SK-N-MC (cell line): ENCODE measurements at regions not wholly inside any gene's neighbourhood (a gene's known extent, or its start where the extent isn't known, plus 50 kb on each side); places are given as distances from the start of the nearest gene placed in this dataset.

ENCODE experiments used
- DNase-seq: peaks from one replicate; pipeline ENCODE4 v3.0.0-alpha.2; 2011; ENCODE audit warnings: low read depth, low spot score
- H3K27ac ChIP-seq: fragments of 200-600 bp; sonication (generic); 2 replicates; pipeline ENCODE4 v1.5.1; 2016; ENCODE audit warnings: mixed run types
- H3K36me3 ChIP-seq: fragments of 200-600 bp; sonication (generic); 2 replicates; pipeline ENCODE4 v1.6.1; 2017; ENCODE audit warnings: antibody characterized with exemption, low read length, mixed read lengths; ENCODE audit not compliant: insufficient read depth
- H3K4me3 ChIP-seq: fragments of 200-600 bp; sonication (generic); 2 replicates; pipeline ENCODE4 v1.5.1; 2016
- H3K9ac ChIP-seq: fragments of 200-600 bp; sonication (generic); 2 replicates; pipeline ENCODE4 v1.8.0; 2017; ENCODE audit warnings: mixed run types, mixed read lengths; ENCODE audit not compliant: insufficient read length
- H3K9me3 ChIP-seq: fragments of 200-600 bp; sonication (generic); 2 replicates; pipeline ENCODE4 v1.6.1; 2017; ENCODE audit warnings: low read depth, mild to moderate bottlenecking, antibody characterized with exemption, low read length, moderate library complexity, mixed read lengths
- EZH2 ChIP-seq: fragments of 200-600 bp; sonication (generic); IDR thresholded peaks from one replicate; pipeline ENCODE4 v1.6.1; 2017; ENCODE audit warnings: antibody characterized with exemption
- FOXP2 ChIP-seq: optimal IDR thresholded peaks from 2 replicates; pipeline ENCODE3; 2011; ENCODE audit warnings: mild to moderate bottlenecking, moderate library complexity; ENCODE audit not compliant: insufficient read depth; ENCODE audit errors: extremely low read length, control extremely low read depth
- POLR2AphosphoS5 ChIP-seq: IDR thresholded peaks from 2 replicates; pipeline ENCODE4 v1.6.1; 2012; ENCODE audit warnings: mild to moderate bottlenecking, low read depth, low read length, borderline replicate concordance

DNA sequence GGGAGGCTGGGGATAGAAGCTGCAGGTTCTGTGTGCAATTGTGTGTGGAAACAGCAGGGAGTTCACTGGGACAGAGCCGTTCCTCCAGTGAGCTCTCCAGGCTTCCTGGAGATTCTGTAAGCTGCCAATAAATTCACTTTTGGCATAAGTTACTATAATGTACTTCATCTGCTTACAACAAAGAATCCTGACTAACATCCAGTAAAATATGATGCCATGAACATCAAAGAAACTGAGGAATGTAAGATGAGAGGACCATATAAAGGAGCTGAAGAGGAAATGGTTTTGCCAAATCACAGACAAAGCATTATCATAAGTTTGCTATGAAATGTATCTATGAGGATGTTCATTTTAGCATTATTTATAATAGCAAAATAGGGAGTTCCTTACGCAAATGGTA lies 175.3 kb downstream of the KCNE4 start:
- Histone ChIP-seq H3K4me3 (no peak overlapping the region), H3K27ac (peak overlapping the region; percentile 1; the same call in 1 of the 2 replicates), H3K9ac (no peak overlapping the region), H3K9me3 (no peaks in the 10 kb centered on the region), H3K36me3 (no peaks in the 10 kb centered on the region)
- DNase-seq, result no peak
- no peak for TF ChIP-seq FOXP2
- TF ChIP-seq EZH2, result no peak
- no peak for TF ChIP-seq POLR2AphosphoS5

DNA sequence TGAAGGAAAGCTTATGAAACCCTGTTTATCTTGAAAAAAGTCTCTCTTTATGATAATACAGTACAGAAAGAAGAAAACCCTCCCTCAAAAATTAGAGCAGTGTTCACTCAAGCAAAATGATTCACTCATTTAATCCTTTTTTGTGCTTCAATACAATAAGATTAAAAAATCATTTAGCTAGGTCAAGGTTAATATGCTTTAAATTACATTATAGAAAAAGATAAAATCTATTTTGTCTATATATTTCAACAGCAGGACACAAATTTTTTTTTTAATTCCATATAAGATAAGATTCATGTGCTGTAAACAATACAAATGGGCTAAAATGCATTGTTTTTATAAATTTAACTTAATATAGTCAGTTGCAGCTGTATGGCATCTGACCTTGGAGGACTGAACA lies 176.9 kb downstream of the KCNE4 start:
- H3K27ac ChIP-seq, result no peak overlapping the region
- no peak overlapping the region for H3K4me3 ChIP-seq
- no peaks in the 10 kb centered on the region for H3K36me3 ChIP-seq
- H3K9me3 ChIP-seq, result no peaks in the 10 kb centered on the region; the same call in 1 of the 2 replicates
- no peak overlapping the region for H3K9ac ChIP-seq
- TF ChIP-seq EZH2 (no peak), POLR2AphosphoS5 (no peak), FOXP2 (no peak)
- no peak for DNase-seq

DNA sequence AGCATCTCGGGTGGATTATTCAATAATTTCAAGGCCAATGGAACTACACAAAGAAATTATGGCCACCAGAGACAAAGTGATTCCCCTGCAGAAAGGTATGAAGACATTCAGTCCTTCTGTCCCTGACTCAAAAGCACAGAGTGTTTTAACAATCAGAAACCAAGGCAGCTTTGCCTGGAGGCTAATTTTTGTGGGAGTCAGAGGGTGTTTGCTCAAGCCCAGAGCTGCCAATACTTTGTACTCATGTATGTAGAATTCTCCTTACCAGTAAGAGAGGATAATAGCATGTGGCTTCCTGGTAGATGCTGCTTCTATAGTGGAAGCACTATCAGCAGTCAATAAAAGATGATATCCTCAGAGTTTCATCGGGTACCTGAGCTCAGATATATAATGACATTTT lies 178.4 kb downstream of the KCNE4 start:
- no peak overlapping the region for H3K4me3 ChIP-seq
- H3K36me3 ChIP-seq, result no peaks in the 10 kb centered on the region
- peak; percentile 37; the same call in 1 of the 2 replicates for TF ChIP-seq POLR2AphosphoS5
- TF ChIP-seq EZH2, result no peak
- no peak for TF ChIP-seq FOXP2
- H3K9ac ChIP-seq, result no peak overlapping the region
- H3K27ac ChIP-seq, result peak overlapping the region; percentile 57; the same call in 1 of the 2 replicates
- peak; percentile 50 for DNase-seq
- H3K9me3 ChIP-seq, result no peaks in the 10 kb centered on the region; the same call in 1 of the 2 replicates

DNA sequence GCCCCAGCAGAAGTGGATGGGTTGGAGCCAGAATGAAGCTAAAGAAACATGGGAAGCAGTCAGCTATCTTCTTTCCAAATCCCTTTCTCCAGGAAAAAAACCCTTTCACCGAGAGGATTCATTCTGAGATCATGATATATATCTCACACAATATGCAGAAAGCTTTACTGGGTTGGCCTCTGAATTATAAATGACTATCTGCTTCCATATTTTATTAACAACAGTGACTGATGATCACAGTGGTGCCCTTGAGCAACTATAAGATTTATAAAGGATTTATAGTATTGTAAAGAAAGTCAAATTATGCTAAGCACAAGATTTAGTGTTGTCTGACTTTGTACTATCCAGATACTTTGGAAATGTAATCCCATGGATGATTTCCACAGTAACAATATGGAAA lies 180.3 kb downstream of the KCNE4 start:
- Histone ChIP-seq H3K27ac (peak overlapping the region; percentile 87), H3K36me3 (no peaks in the 10 kb centered on the region), H3K9ac (peak overlapping the region; percentile 7), H3K9me3 (no peaks in the 10 kb centered on the region; the same call in 1 of the 2 replicates), H3K4me3 (peak overlapping the region; percentile 50)
- DNase-seq, result peak; percentile 34
- no peak for TF ChIP-seq EZH2
- no peak for TF ChIP-seq FOXP2
- TF ChIP-seq POLR2AphosphoS5, result no peak

- Histone ChIP-seq H3K27ac (peak overlapping the region; percentile 87), H3K4me3 (peak overlapping the region; percentile 50; the same call in 1 of the 2 replicates), H3K9ac (no peak overlapping the region), H3K36me3 (no peaks in the 10 kb centered on the region), H3K9me3 (no peaks in the 10 kb centered on the region; the same call in 1 of the 2 replicates)
- no peak for TF ChIP-seq EZH2
- no peak; the same call in 1 of the 2 replicates for TF ChIP-seq POLR2AphosphoS5
- no peak for TF ChIP-seq FOXP2
- peak; percentile 83 for DNase-seq
These were observed 180.9 kb downstream of the KCNE4 start for GRCh38 chr2:223232896-223233295.

- TF ChIP-seq EZH2 (no peak), FOXP2 (no peak), POLR2AphosphoS5 (no peak)
- no peak overlapping the region for H3K9ac ChIP-seq
- no peak overlapping the region for H3K4me3 ChIP-seq
- H3K36me3 ChIP-seq, result no peaks in the 10 kb centered on the region
- no peaks in the 10 kb centered on the region; the same call in 1 of the 2 replicates for H3K9me3 ChIP-seq
- DNase-seq, result no peak
- no peak overlapping the region for H3K27ac ChIP-seq
These were observed 184.0 kb downstream of the KCNE4 start for GRCh38 chr2:223235986-223236385.

- TF ChIP-seq POLR2AphosphoS5 (no peak), EZH2 (no peak), FOXP2 (no peak)
- no peak overlapping the region for H3K27ac ChIP-seq
- DNase-seq, result no peak
- no peaks in the 10 kb centered on the region for H3K36me3 ChIP-seq
- H3K9ac ChIP-seq, result no peak overlapping the region
- H3K9me3 ChIP-seq, result no peaks in the 10 kb centered on the region; the same call in 1 of the 2 replicates
- no peak overlapping the region for H3K4me3 ChIP-seq
These were observed 186.3 kb downstream of the KCNE4 start for GRCh38 chr2:223238301-223238700.

DNA sequence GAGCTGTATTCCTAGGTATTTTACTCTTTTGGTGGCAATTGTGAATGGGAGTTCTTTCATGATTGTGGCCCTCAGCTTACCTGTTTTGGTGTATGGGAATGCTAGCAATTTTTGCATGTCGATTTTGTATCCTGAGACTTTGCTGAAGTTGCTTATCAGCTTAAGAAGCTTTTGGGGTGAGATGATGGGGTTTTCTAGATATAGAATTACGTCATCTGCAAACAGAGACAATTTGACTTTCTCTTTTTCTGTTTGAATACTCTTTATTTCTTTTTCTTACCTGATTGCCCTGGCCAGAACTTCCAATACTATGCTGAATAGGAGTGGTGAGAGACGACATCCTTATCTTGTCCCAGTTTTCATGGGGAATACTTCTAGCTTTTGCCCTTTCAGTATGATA lies 191.2 kb downstream of the KCNE4 start:
- no peak overlapping the region for H3K9ac ChIP-seq
- TF ChIP-seq POLR2AphosphoS5, result no peak
- TF ChIP-seq EZH2, result no peak
- no peak for TF ChIP-seq FOXP2
- H3K9me3 ChIP-seq, result peaks cover 4% of the 10 kb centered on the region; the same call in 1 of the 2 replicates
- H3K27ac ChIP-seq, result no peak overlapping the region
- H3K36me3 ChIP-seq, result no peaks in the 10 kb centered on the region
- DNase-seq, result no peak
- no peak overlapping the region for H3K4me3 ChIP-seq

DNA sequence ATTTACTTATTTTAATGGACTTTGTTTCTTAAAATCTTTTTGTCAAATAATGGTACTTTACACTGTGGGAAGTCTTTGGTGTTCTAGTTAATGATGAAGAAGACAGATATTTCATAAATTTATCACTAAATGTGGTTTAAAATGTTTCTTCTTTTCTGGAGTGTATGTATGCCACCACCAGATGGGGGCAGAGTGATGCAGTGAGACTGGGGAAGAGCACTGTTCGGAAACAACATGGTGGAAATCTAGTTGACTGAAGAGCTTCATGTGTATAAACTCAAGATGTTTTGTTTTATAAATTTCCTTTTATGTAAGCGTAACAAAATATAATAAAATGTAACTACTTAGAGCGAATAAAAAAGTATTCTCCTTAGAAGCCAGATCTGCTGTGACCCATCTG lies 195.1 kb downstream of the KCNE4 start:
- H3K36me3 ChIP-seq, result no peaks in the 10 kb centered on the region
- TF ChIP-seq POLR2AphosphoS5 (no peak), EZH2 (no peak)
- DNase-seq, result no peak
- no peak overlapping the region for H3K9ac ChIP-seq
- peaks cover 4% of the 10 kb centered on the region; the same call in 1 of the 2 replicates for H3K9me3 ChIP-seq
- H3K27ac ChIP-seq, result peak overlapping the region; percentile 32; the same call in 1 of the 2 replicates
- H3K4me3 ChIP-seq, result no peak overlapping the region
